ENCODE measurements at regions not wholly inside any gene's neighbourhood (a gene's known extent, or its start where the extent isn't known, plus 50 kb on each side); places are given as distances from the start of the nearest gene placed in this dataset.
A peak's percentile ranks its signal among the peaks of the same experiment; 100 is the strongest.
"Not testable (repeated sequence)": the region's sequence is repeated elsewhere in the genome, so short reads cannot be mapped to it uniquely, and the experiment has no call there.

GRCh38 chr20:60785301-60785700 lies 466.8 kb upstream of the CDH4 start:
- DNase-seq (ENCODE audit: low read depth) (no peak), FAIRE-seq (no peak)
- Histone ChIP-seq H3K36me3 (ENCODE audit: control insufficient read depth, insufficient read depth, low read length) (no peaks in the 10 kb centered on the region), H3K4me3 (ENCODE audit: low read depth, low read length) (no peak overlapping the region), H3K27me3 (ENCODE audit: control insufficient read depth, insufficient read depth, low read length) (no peaks in the 10 kb centered on the region)
- no peak for TF ChIP-seq CTCF (IDR thresholded peaks at IDR 0.05; ENCODE audit: insufficient read depth, low read length, severe bottlenecking)

GRCh38 chr20:60785785-60786184 lies 466.3 kb upstream of the CDH4 start:
- no peak overlapping the region for H3K4me3 ChIP-seq (ENCODE audit: low read depth, low read length)
- FAIRE-seq = no peak
- no peaks in the 10 kb centered on the region for H3K27me3 ChIP-seq (ENCODE audit: control insufficient read depth, insufficient read depth, low read length)
- TF ChIP-seq CTCF (IDR thresholded peaks at IDR 0.05; ENCODE audit: insufficient read depth, low read length, severe bottlenecking) = no peak
- H3K36me3 ChIP-seq (ENCODE audit: control insufficient read depth, insufficient read depth, low read length) = no peaks in the 10 kb centered on the region
- DNase-seq (ENCODE audit: low read depth) = no peak

- FAIRE-seq (no peak), DNase-seq (ENCODE audit: low read depth) (no peak)
- Histone ChIP-seq H3K36me3 (ENCODE audit: control insufficient read depth, insufficient read depth, low read length) (no peaks in the 10 kb centered on the region), H3K27me3 (ENCODE audit: control insufficient read depth, insufficient read depth, low read length) (no peaks in the 10 kb centered on the region), H3K4me3 (ENCODE audit: low read depth, low read length) (no peak overlapping the region)
- TF ChIP-seq CTCF (IDR thresholded peaks at IDR 0.05; ENCODE audit: insufficient read depth, low read length, severe bottlenecking) = no peak
Measured at GRCh38 chr20:60786686-60787217, 465.3 kb upstream of the CDH4 start.

- H3K36me3 ChIP-seq (ENCODE audit: control insufficient read depth, insufficient read depth, low read length) = no peaks in the 10 kb centered on the region
- no peak for TF ChIP-seq CTCF (IDR thresholded peaks at IDR 0.05; ENCODE audit: insufficient read depth, low read length, severe bottlenecking)
- no peak overlapping the region for H3K4me3 ChIP-seq (ENCODE audit: low read depth, low read length)
- no peak for FAIRE-seq
- DNase-seq (ENCODE audit: low read depth) = no peak
- H3K27me3 ChIP-seq (ENCODE audit: control insufficient read depth, insufficient read depth, low read length) = no peaks in the 10 kb centered on the region
Measured at GRCh38 chr20:60787276-60787675, 464.8 kb upstream of the CDH4 start.

- TF ChIP-seq CTCF (IDR thresholded peaks at IDR 0.05; ENCODE audit: insufficient read depth, low read length, severe bottlenecking) = no peak
- FAIRE-seq (no peak), DNase-seq (ENCODE audit: low read depth) (no peak)
- H3K36me3 ChIP-seq (ENCODE audit: control insufficient read depth, insufficient read depth, low read length) = no peaks in the 10 kb centered on the region
- no peaks in the 10 kb centered on the region for H3K27me3 ChIP-seq (ENCODE audit: control insufficient read depth, insufficient read depth, low read length)
- H3K4me3 ChIP-seq (ENCODE audit: low read depth, low read length) = no peak overlapping the region
Measured at GRCh38 chr20:60788070-60788469, 464.0 kb upstream of the CDH4 start.

GRCh38 chr20:60789399-60789798 lies 462.7 kb upstream of the CDH4 start:
- TF ChIP-seq CTCF (IDR thresholded peaks at IDR 0.05; ENCODE audit: insufficient read depth, low read length, severe bottlenecking) = no peak
- DNase-seq (ENCODE audit: low read depth) = no peak
- peak; percentile 7 for FAIRE-seq

GRCh38 chr20:60790339-60790738 lies 461.7 kb upstream of the CDH4 start:
- DNase-seq (ENCODE audit: low read depth); H3K4me3 ChIP-seq (ENCODE audit: low read depth, low read length); FAIRE-seq; H3K36me3 ChIP-seq (ENCODE audit: control insufficient read depth, insufficient read depth, low read length); H3K27me3 ChIP-seq (ENCODE audit: control insufficient read depth, insufficient read depth, low read length): not testable (repeated sequence)

More at GRCh38 chr20:60789399-60789798, 462.7 kb upstream of the CDH4 start:
- H3K4me3 ChIP-seq (ENCODE audit: low read depth, low read length) = no peak overlapping the region
- no peaks in the 10 kb centered on the region for H3K27me3 ChIP-seq (ENCODE audit: control insufficient read depth, insufficient read depth, low read length)
- H3K36me3 ChIP-seq (ENCODE audit: control insufficient read depth, insufficient read depth, low read length) = no peaks in the 10 kb centered on the region
